HEK293 (cell line): ENCODE measurements at regions not wholly inside any gene's neighbourhood (a gene's known extent, or its start where the extent isn't known, plus 50 kb on each side); places are given as distances from the start of the nearest gene placed in this dataset.

Experiments used
- ATF2 ChIP-seq: fragments of 450-650 bp; formaldehyde crosslinking; IDR thresholded peaks from 2 replicates; pipeline ENCODE4 v1.5.1; 2016; ENCODE audit warnings: missing biosample characterization, missing genetic modification characterization, low read depth
- CTCF ChIP-seq: fragments of 450-650 bp; formaldehyde crosslinking; IDR thresholded peaks from 2 replicates; pipeline ENCODE4 v1.5.1; 2016; ENCODE audit warnings: missing biosample characterization, missing genetic modification characterization
- HOXA7 ChIP-seq: sonication (generic); formaldehyde crosslinking; IDR thresholded peaks from 2 replicates; pipeline ENCODE4 v1.8.1; 2022; ENCODE audit warnings: missing genetic modification reagents, borderline replicate concordance
- ZNF169 ChIP-seq: fragments of 450-650 bp; formaldehyde crosslinking; IDR thresholded peaks from 2 replicates; pipeline ENCODE4 v1.5.1; 2016; ENCODE audit warnings: missing biosample characterization, missing genetic modification characterization
- ZNF175 ChIP-seq: fragments of 450-650 bp; formaldehyde crosslinking; IDR thresholded peaks from 2 replicates; pipeline ENCODE4 v1.5.1; 2016; ENCODE audit warnings: missing biosample characterization, missing genetic modification characterization
- ZNF23 ChIP-seq: fragments of 450-650 bp; formaldehyde crosslinking; IDR thresholded peaks from 2 replicates; pipeline ENCODE4 v1.5.1; 2016; ENCODE audit warnings: missing biosample characterization, missing genetic modification characterization, borderline replicate concordance
- ZNF280D ChIP-seq: fragments of 450-650 bp; formaldehyde crosslinking; IDR thresholded peaks from 2 replicates; pipeline ENCODE4 v1.5.1; 2016; ENCODE audit warnings: missing biosample characterization, missing genetic modification characterization
- ZNF561 ChIP-seq: fragments of 450-650 bp; IDR thresholded peaks from 2 replicates; pipeline ENCODE4 v1.5.1; 2018; ENCODE audit warnings: missing biosample characterization, missing genetic modification characterization, borderline replicate concordance

- TF ChIP-seq CTCF (no peak), ZNF169 (tag by site-specific recombination) (no peak), ZNF175 (no peak), ZNF280D (no peak), ATF2 (tag by site-specific recombination) (no peak), ZNF23 (tag by site-specific recombination) (no peak), HOXA7 (CRISPR knock-in tag) (no peak), ZNF561 (tag by site-specific recombination) (no peak)
Observed at GRCh38 chr18:60753753-60754152, 381.2 kb upstream of the MC4R start.
